Caco-2 (cell line): ENCODE measurements at regions not wholly inside any gene's neighbourhood (a gene's known extent, or its start where the extent isn't known, plus 50 kb on each side); places are given as distances from the start of the nearest gene placed in this dataset.

Experiments
- BruUV-seq: library from RNA; stranded (reverse); fragments of 400-500 nt; replicated peaks from 2 replicates; lab custom pipeline; 2021; lab: Mats Ljungman, UMichigan
- CTCF ChIA-PET: fragments of 300-600 bp; sonication (Branson Sonifier 250); formaldehyde crosslinking; loops from one replicate; lab custom pipeline; 2022; ENCODE audit warnings: antibody characterized with exemption; lab: Charles Lee
- POLR2A ChIA-PET: fragments of 300-600 bp; sonication (Branson Sonifier 250); formaldehyde crosslinking; loops from one replicate; lab custom pipeline; 2022; ENCODE audit warnings: antibody characterized with exemption; lab: Charles Lee
- DNase-seq, 2 experiments: peaks; one replicate each; pipeline versions ENCODE4 v3.0.0 to v3.0.0-alpha.2; 2020 to 2022
- H3K27me3 ChIP-seq: replicated peaks from 2 replicates; pipeline ENCODE4 v1.6.0; 2011; ENCODE audit warnings: low read length; ENCODE audit not compliant: control insufficient read depth, insufficient read depth
- H3K36me3 ChIP-seq: 2 replicates; pipeline ENCODE4 v1.5.1; 2011; ENCODE audit warnings: low read length; ENCODE audit not compliant: control insufficient read depth, insufficient read depth
- H3K4me1 ChIP-seq: fragments of 250-450 bp; sonication (Bioruptor Pico); 2 replicates; pipeline ENCODE4 v1.5.1; 2020; ENCODE audit warnings: mild to moderate bottlenecking
- H3K4me3 ChIP-seq: 2 replicates; pipeline ENCODE4 v1.5.1; 2011; ENCODE audit warnings: low read depth, mild to moderate bottlenecking, control low read depth, low read length
- H3K9me3 ChIP-seq: fragments of 250-450 bp; sonication (Bioruptor Pico); 2 replicates; pipeline ENCODE4 v1.5.1; 2020; ENCODE audit warnings: mild to moderate bottlenecking, moderate library complexity
- H3K27ac Mint-ChIP-seq: one replicate; pipeline ENCODE4 v1.8.0; 2022; ENCODE audit warnings: mixed read lengths; ENCODE audit not compliant: unreplicated experiment
- H3K27me3 Mint-ChIP-seq: one replicate; pipeline ENCODE4 v1.8.0; 2022; ENCODE audit warnings: mixed read lengths; ENCODE audit not compliant: insufficient read depth, unreplicated experiment
- H3K36me3 Mint-ChIP-seq: one replicate; pipeline ENCODE4 v1.8.0; 2022; ENCODE audit warnings: mild to moderate bottlenecking, mixed read lengths; ENCODE audit not compliant: insufficient read depth, unreplicated experiment
- H3K4me1 Mint-ChIP-seq: one replicate; pipeline ENCODE4 v1.8.0; 2022; ENCODE audit warnings: low read depth, mixed read lengths; ENCODE audit not compliant: unreplicated experiment
- H3K4me3 Mint-ChIP-seq: one replicate; pipeline ENCODE4 v1.8.0; 2022; ENCODE audit warnings: mild to moderate bottlenecking, moderate library complexity, mixed read lengths; ENCODE audit not compliant: unreplicated experiment
- H3K9me3 Mint-ChIP-seq: one replicate; pipeline ENCODE4 v1.8.0; 2022; ENCODE audit warnings: mixed read lengths; ENCODE audit not compliant: unreplicated experiment
- CTCF ChIP-seq, 2 experiments: fragments of 200-600 bp in 1 of 2; IDR thresholded peaks; 1 replicate in 1 of 2; 2 replicates in 1 of 2; pipeline versions ENCODE4 v1.5.1 to v1.8.0; 2011 to 2022; ENCODE audit warnings: antibody characterized with exemption in 1 of 2, control low read depth in 1 of 2, inconsistent platforms in 1 of 2, low read depth in 1 of 2, low read length in 1 of 2, mild to moderate bottlenecking in 1 of 2, moderate library complexity in 1 of 2; ENCODE audit not compliant: insufficient read depth in 1 of 2, severe bottlenecking in 1 of 2, unreplicated experiment in 1 of 2
- intact Hi-C: fragments of 100-400 bp; cut with micrococcal nuclease; formaldehyde crosslinking; loops from one replicate; pipeline ENCODE4 v1.10.0; 2022; ENCODE audit not compliant: unreplicated experiment

DNA sequence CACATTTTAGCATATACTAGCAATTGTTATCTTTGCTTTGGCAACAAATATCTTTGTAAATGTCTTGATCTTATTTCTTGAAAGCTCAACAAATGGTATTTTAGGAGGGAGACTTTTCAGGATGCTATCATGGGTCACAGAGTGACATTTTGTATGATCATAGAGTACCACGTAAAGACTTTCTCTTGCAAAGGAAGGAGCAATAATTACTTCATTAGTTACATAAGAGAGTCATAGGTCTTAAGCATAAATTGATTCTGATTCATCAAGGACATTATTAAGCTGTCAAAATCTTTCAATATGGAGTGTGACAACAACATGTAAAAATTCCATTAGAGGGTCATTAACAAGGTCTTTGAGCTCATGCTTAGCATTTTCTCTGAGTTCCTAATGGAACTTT is 339.6 kb downstream of the NUP35 start:
- intact Hi-C loops: no loop called here
- POLR2A ChIA-PET: no interaction called here

GRCh38 chr2:183465048-183465447 is 340.8 kb downstream of the NUP35 start:
- no peak for TF ChIP-seq CTCF (IDR thresholded peaks at IDR 0.05; ENCODE audit: insufficient read depth in 1 of 2, low read depth in 1 of 2, low read length in 1 of 2, severe bottlenecking in 1 of 2, unreplicated experiment in 1 of 2)
- CTCF ChIA-PET: no interaction called here
- POLR2A ChIA-PET: no interaction called here
- H3K27me3 Mint-ChIP-seq: no peaks in the 10 kb centered on the region
- Histone ChIP-seq H3K4me3 (no peak overlapping the region), H3K27me3 (no peaks in the 10 kb centered on the region), H3K4me1 (peaks cover 6% of the 10 kb centered on the region; the same call in 1 of the 2 replicates), H3K9me3 (no peaks in the 10 kb centered on the region), H3K36me3 (no peaks in the 10 kb centered on the region)
- DNase-seq: no peak
- BruUV-seq: no TSS peak
- peaks cover 12% of the 10 kb centered on the region for H3K4me1 Mint-ChIP-seq
- intact Hi-C loops: no loop called here
- no peaks in the 10 kb centered on the region for H3K36me3 Mint-ChIP-seq
- H3K9me3 Mint-ChIP-seq: peaks cover 7% of the 10 kb centered on the region
- no peak overlapping the region for H3K4me3 Mint-ChIP-seq
- H3K27ac Mint-ChIP-seq: no peak overlapping the region

More for the DNA sequence above, 339.6 kb downstream of the NUP35 start:
- H3K27me3 Mint-ChIP-seq: no peaks in the 10 kb centered on the region
- CTCF ChIA-PET: no interaction called here
- Histone ChIP-seq H3K27me3 (no peaks in the 10 kb centered on the region), H3K9me3 (no peaks in the 10 kb centered on the region), H3K36me3 (no peaks in the 10 kb centered on the region), H3K4me3 (no peak overlapping the region), H3K4me1 (peaks cover 6% of the 10 kb centered on the region; the same call in 1 of the 2 replicates)
- H3K27ac Mint-ChIP-seq: no peak overlapping the region
- no peaks in the 10 kb centered on the region for H3K36me3 Mint-ChIP-seq
- DNase-seq: no peak
- H3K4me1 Mint-ChIP-seq: peaks cover 8% of the 10 kb centered on the region
- no peaks in the 10 kb centered on the region for H3K9me3 Mint-ChIP-seq
- TF ChIP-seq CTCF (IDR thresholded peaks at IDR 0.05; ENCODE audit: insufficient read depth in 1 of 2, low read depth in 1 of 2, low read length in 1 of 2, severe bottlenecking in 1 of 2, unreplicated experiment in 1 of 2): no peak
- H3K4me3 Mint-ChIP-seq: no peak overlapping the region
- BruUV-seq: no TSS peak

- H3K27me3 Mint-ChIP-seq: no peaks in the 10 kb centered on the region
- CTCF ChIA-PET: no interaction called here
- peaks cover 6% of the 10 kb centered on the region for H3K9me3 Mint-ChIP-seq
- Histone ChIP-seq H3K27me3 (no peaks in the 10 kb centered on the region), H3K4me3 (no peak overlapping the region), H3K4me1 (no peaks in the 10 kb centered on the region), H3K36me3 (no peaks in the 10 kb centered on the region), H3K9me3 (no peaks in the 10 kb centered on the region)
- H3K36me3 Mint-ChIP-seq: no peaks in the 10 kb centered on the region
- TF ChIP-seq CTCF (IDR thresholded peaks at IDR 0.05; ENCODE audit: insufficient read depth in 1 of 2, low read depth in 1 of 2, low read length in 1 of 2, severe bottlenecking in 1 of 2, unreplicated experiment in 1 of 2): no peak
- POLR2A ChIA-PET: no interaction called here
- intact Hi-C loops: no loop called here
- DNase-seq: no peak
- BruUV-seq: no TSS peak
- no peak overlapping the region for H3K4me3 Mint-ChIP-seq
- H3K27ac Mint-ChIP-seq: no peak overlapping the region
- no peaks in the 10 kb centered on the region for H3K4me1 Mint-ChIP-seq
Observed at GRCh38 chr2:183474912-183475695, 350.9 kb downstream of the NUP35 start.
